B cell (primary cell): ENCODE measurements at regions not wholly inside any gene's neighbourhood (a gene's known extent, or its start where the extent isn't known, plus 50 kb on each side); places are given as distances from the start of the nearest gene placed in this dataset.

Source experiments
- ATAC-seq: fragments of 200-7000 bp; cut with Tn5 transposase; one replicate; pipeline ENCODE4 v1.10.0; 2021; ENCODE audit warnings: low read depth, mild to moderate bottlenecking, moderate number of reproducible peaks, moderate library complexity
- CTCF ChIA-PET: fragments of 350-600 bp; sonication (Branson Sonifier 250); formaldehyde crosslinking; loops from one replicate; lab custom pipeline; 2021; ENCODE audit warnings: antibody characterized with exemption, inconsistent platforms; lab: Charles Lee
- POLR2A ChIA-PET: fragments of 350-600 bp; sonication (Branson Sonifier 250); formaldehyde crosslinking; loops from one replicate; lab custom pipeline; 2021; ENCODE audit warnings: antibody characterized with exemption; lab: Charles Lee
- DNase-seq: peaks from one replicate; pipeline ENCODE4 v3.0.0; 2013
- H2AFZ ChIP-seq: 2 replicates; pipeline ENCODE4 v1.6.1; 2012; ENCODE audit warnings: mild to moderate bottlenecking, low read depth, low read length; ENCODE audit not compliant: insufficient read depth, poor library complexity, severe bottlenecking
- H3K27ac ChIP-seq, 2 donors: 1 replicate in 1 of 2; 2 replicates in 1 of 2; pipeline ENCODE4 v1.5.1; 2012 to 2013; ENCODE audit warnings: low read length in 2 of 2, mild to moderate bottlenecking in 2 of 2, moderate library complexity in 1 of 2
- H3K27me3 ChIP-seq, 4 experiments: fragments of 200-600 bp in 1 of 4; sonication (generic) in 1 of 4; replicated peaks in 1 of 4; 1 replicate in 2 of 4; 2 replicates in 2 of 4; pipeline versions ENCODE4 v1.6.1 to v1.7.0; 2013 to 2016; ENCODE audit warnings: low read length in 3 of 4, mild to moderate bottlenecking in 2 of 4, mixed read lengths in 1 of 4, moderate library complexity in 1 of 4; ENCODE audit not compliant: insufficient read depth in 4 of 4, control insufficient read depth in 3 of 4; ENCODE audit errors: control extremely low read depth in 1 of 4
- H3K36me3 ChIP-seq, 2 experiments: replicated peaks in 1 of 2; 1 replicate in 1 of 2; 2 replicates in 1 of 2; pipeline versions ENCODE4 v1.6.1 to v1.7.1; 2013; ENCODE audit warnings: low read length in 1 of 2; ENCODE audit not compliant: insufficient read depth in 2 of 2, control insufficient read depth in 1 of 2; ENCODE audit errors: control extremely low read depth in 1 of 2, extremely low read depth in 1 of 2
- H3K4me1 ChIP-seq, 2 donors: fragments of 200-600 bp in 1 of 2; sonication (generic) in 1 of 2; 1 replicate in 1 of 2; 2 replicates in 1 of 2; pipeline versions ENCODE4 v1.5.1 to v1.6.1; 2013 to 2017; ENCODE audit warnings: low read length in 2 of 2; ENCODE audit not compliant: control insufficient read depth in 2 of 2, insufficient read depth in 2 of 2
- H3K4me2 ChIP-seq: replicated peaks from 2 replicates; pipeline ENCODE3; 2012; ENCODE audit warnings: mild to moderate bottlenecking, low read depth, low read length; ENCODE audit not compliant: poor library complexity, severe bottlenecking
- H3K4me3 ChIP-seq, 5 experiments: fragments of 200-600 bp in 1 of 5; sonication (generic) in 1 of 5; 1 replicate in 3 of 5; 2 replicates in 2 of 5; pipeline versions ENCODE4 v1.5.1 to v1.7.0; 2011 to 2016; ENCODE audit warnings: low read length in 4 of 5, mild to moderate bottlenecking in 4 of 5, low read depth in 2 of 5, control low read depth in 1 of 5, moderate library complexity in 1 of 5; ENCODE audit not compliant: insufficient read depth in 1 of 5; ENCODE audit errors: control extremely low read depth in 1 of 5, extremely low read depth in 1 of 5
- H3K79me2 ChIP-seq: fragments of 200-600 bp; sonication (generic); one replicate; pipeline ENCODE4 v1.6.0; 2016; ENCODE audit warnings: low read length; ENCODE audit not compliant: control insufficient read depth, insufficient read depth
- H3K9ac ChIP-seq: fragments of 200-600 bp; sonication (generic); 2 replicates; pipeline ENCODE4 v1.6.1; 2017; ENCODE audit warnings: mild to moderate bottlenecking, low read length, moderate library complexity
- H3K9me3 ChIP-seq, 3 donors: one replicate each; pipeline versions ENCODE4 v1.6.1 to v1.7.1; 2013; ENCODE audit warnings: low read length in 2 of 3; ENCODE audit not compliant: control insufficient read depth in 2 of 3, insufficient read depth in 1 of 3; ENCODE audit errors: control extremely low read depth in 1 of 3
- H4K20me1 ChIP-seq: 2 replicates; pipeline ENCODE4 v1.6.0; 2012; ENCODE audit warnings: mild to moderate bottlenecking, low read length; ENCODE audit not compliant: insufficient read depth, control insufficient read depth, poor library complexity, severe bottlenecking
- H3K27ac Mint-ChIP-seq: one replicate; pipeline ENCODE4 v1.8.0; 2021; ENCODE audit warnings: mixed read lengths
- H3K27me3 Mint-ChIP-seq: one replicate; pipeline ENCODE4 v1.8.0; 2021; ENCODE audit warnings: mixed read lengths
- H3K4me1 Mint-ChIP-seq: one replicate; pipeline ENCODE4 v1.8.0; 2021; ENCODE audit warnings: mixed read lengths
- H3K4me3 Mint-ChIP-seq: one replicate; pipeline ENCODE4 v1.8.0; 2021; ENCODE audit warnings: mixed read lengths
- H3K9me3 Mint-ChIP-seq: one replicate; pipeline ENCODE4 v1.8.0; 2022; ENCODE audit warnings: mixed read lengths; ENCODE audit not compliant: insufficient read depth
- EZH2 ChIP-seq: IDR thresholded peaks from 2 replicates; pipeline ENCODE4 v1.6.1; 2012; ENCODE audit warnings: borderline replicate concordance, low read depth, mild to moderate bottlenecking, moderate library complexity, low read length; ENCODE audit not compliant: insufficient read depth, poor library complexity, severe bottlenecking
- WGBS: methylation state at CpG from one replicate; pipeline ENCODE4 v1.1.5; 2013; ENCODE audit warnings: missing lambda C conversion rate; ENCODE audit not compliant: insufficient coverage; 5-methylcytosine and 5-hydroxymethylcytosine counted together
- intact Hi-C: fragments of 100-400 bp; cut with micrococcal nuclease; formaldehyde crosslinking; loops from one replicate; pipeline ENCODE4 v1.10.0; 2022
- TF ChIP-seq, protein P1 (sequence below): fragments of 200-600 bp; IDR thresholded peaks from one replicate; pipeline ENCODE4 v1.8.0; 2022; ENCODE audit warnings: antibody characterized with exemption, mild to moderate bottlenecking

DNA sequence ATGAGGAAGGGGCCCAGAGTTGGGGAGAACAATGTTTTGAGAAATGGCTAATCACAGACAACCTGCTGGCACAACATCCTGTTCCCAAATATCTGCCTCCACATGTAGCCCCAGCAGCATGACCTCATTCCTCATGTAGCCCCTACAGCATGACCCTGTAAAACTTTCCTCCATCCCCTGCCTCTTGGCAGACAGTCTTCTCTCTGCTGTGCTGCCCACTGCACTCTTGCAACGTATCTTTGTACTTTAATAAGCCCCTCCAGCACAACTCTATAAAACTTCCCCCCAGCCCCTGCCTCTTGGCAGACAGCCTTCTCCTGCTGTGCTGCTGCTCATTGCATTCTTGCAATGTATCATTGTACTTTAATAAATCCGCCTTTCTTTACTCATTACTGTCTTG, 278.8 kb downstream of the HDGFL1 start:
- no peak for ATAC-seq
- Histone ChIP-seq H4K20me1 (no peaks in the 10 kb centered on the region), H3K4me2 (no peak overlapping the region), H2AFZ (no peak overlapping the region), H3K36me3 (no peaks in the 10 kb centered on the region), H3K27me3 (no peaks in the 10 kb centered on the region), H3K4me3 (no peak overlapping the region), H3K9me3 (no peaks in the 10 kb centered on the region), H3K9ac (no peak overlapping the region), H3K4me1 (no peaks in the 10 kb centered on the region), H3K79me2 (no peaks in the 10 kb centered on the region), H3K27ac (no peak overlapping the region)
- 79% methylated on average over 2 of the region's 2 CpGs for WGBS
- Mint-ChIP-seq H3K4me1 (no peaks in the 10 kb centered on the region), H3K27ac (no peak overlapping the region), H3K27me3 (no peaks in the 10 kb centered on the region), H3K4me3 (no peak overlapping the region), H3K9me3 (peaks cover 2% of the 10 kb centered on the region)
- no peak for TF ChIP-seq EZH2
- TF ChIP-seq, protein P1, sequence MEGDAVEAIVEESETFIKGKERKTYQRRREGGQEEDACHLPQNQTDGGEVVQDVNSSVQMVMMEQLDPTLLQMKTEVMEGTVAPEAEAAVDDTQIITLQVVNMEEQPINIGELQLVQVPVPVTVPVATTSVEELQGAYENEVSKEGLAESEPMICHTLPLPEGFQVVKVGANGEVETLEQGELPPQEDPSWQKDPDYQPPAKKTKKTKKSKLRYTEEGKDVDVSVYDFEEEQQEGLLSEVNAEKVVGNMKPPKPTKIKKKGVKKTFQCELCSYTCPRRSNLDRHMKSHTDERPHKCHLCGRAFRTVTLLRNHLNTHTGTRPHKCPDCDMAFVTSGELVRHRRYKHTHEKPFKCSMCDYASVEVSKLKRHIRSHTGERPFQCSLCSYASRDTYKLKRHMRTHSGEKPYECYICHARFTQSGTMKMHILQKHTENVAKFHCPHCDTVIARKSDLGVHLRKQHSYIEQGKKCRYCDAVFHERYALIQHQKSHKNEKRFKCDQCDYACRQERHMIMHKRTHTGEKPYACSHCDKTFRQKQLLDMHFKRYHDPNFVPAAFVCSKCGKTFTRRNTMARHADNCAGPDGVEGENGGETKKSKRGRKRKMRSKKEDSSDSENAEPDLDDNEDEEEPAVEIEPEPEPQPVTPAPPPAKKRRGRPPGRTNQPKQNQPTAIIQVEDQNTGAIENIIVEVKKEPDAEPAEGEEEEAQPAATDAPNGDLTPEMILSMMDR = no peak
- DNase-seq = no peak
- intact Hi-C loops = no loop called here
- ChIA-PET POLR2A (no interaction called here), CTCF (no interaction called here)

DNA sequence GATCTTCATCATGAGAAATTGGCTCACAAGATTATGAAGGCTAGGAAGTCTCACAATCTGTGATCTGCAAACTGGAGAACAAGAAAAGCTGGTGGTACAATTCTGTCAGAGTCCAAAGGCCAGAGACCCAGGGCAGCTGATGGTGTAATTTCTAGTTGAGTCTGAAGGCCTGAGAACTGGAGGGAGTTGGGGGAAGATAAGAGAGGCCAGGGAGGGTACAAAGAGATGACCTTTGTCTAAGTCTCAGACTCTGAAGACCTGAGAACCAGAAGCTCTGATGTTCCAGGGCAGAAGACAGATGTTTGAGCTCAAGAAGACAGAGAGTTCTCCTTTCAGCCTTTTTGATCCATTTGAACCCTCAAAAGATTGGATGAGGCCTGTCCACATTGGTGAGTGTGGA, 280.6 kb downstream of the HDGFL1 start:
- DNase-seq (no peak), ATAC-seq (no peak)
- no peaks in the 10 kb centered on the region for H3K27me3 ChIP-seq
- no peak overlapping the region for H3K9ac ChIP-seq
- H3K79me2 ChIP-seq = no peaks in the 10 kb centered on the region
- no peaks in the 10 kb centered on the region for H4K20me1 ChIP-seq
- Mint-ChIP-seq H3K9me3 (peaks cover 2% of the 10 kb centered on the region), H3K4me3 (no peak overlapping the region), H3K4me1 (no peaks in the 10 kb centered on the region), H3K27me3 (no peaks in the 10 kb centered on the region), H3K27ac (no peak overlapping the region)
- POLR2A ChIA-PET = no interaction called here
- no peak overlapping the region for H3K4me3 ChIP-seq
- no peaks in the 10 kb centered on the region for H3K9me3 ChIP-seq
- no peak overlapping the region for H3K27ac ChIP-seq
- H2AFZ ChIP-seq = no peak overlapping the region
- CTCF ChIA-PET = no interaction called here
- no peak overlapping the region for H3K4me2 ChIP-seq
- intact Hi-C loops = no loop called here
- H3K36me3 ChIP-seq = no peaks in the 10 kb centered on the region
- H3K4me1 ChIP-seq = no peaks in the 10 kb centered on the region
- TF ChIP-seq, protein P1 = no peak
- TF ChIP-seq EZH2 = no peak
